GM10266 (cell line): ENCODE measurements at regions not wholly inside any gene's neighbourhood (a gene's known extent, or its start where the extent isn't known, plus 50 kb on each side); places are given as distances from the start of the nearest gene placed in this dataset.
"Not testable (repeated sequence)": the region's sequence is repeated elsewhere in the genome, so short reads cannot be mapped to it uniquely, and the experiment has no call there.

Experiments
- DNase-seq: peaks from one replicate; pipeline ENCODE4 v3.0.0; 2012; ENCODE audit errors: extremely low spot score
- CTCF ChIP-seq: IDR thresholded peaks from 2 replicates; pipeline ENCODE4 v1.5.1; 2012; ENCODE audit warnings: mild to moderate bottlenecking, low read depth; ENCODE audit not compliant: control insufficient read depth, insufficient read depth; ENCODE audit errors: missing control alignments

GRCh38 chr20:30524761-30525160 lies 732.7 kb upstream of the DEFB115 start:
- DNase-seq = not testable (repeated sequence)

GRCh38 chr20:30533653-30534052 lies 723.8 kb upstream of the DEFB115 start:
- not testable (repeated sequence) for DNase-seq

GRCh38 chr20:30537459-30537858 lies 720.0 kb upstream of the DEFB115 start:
- DNase-seq = not testable (repeated sequence)

- DNase-seq = not testable (repeated sequence)
Measured at GRCh38 chr20:30540330-30541069, 717.0 kb upstream of the DEFB115 start.

- DNase-seq = not testable (repeated sequence)
Measured at GRCh38 chr20:30551236-30551635, 706.2 kb upstream of the DEFB115 start.

- not testable (repeated sequence) for DNase-seq
Measured at GRCh38 chr20:30556797-30557196, 700.7 kb upstream of the DEFB115 start.

- DNase-seq = not testable (repeated sequence)
Measured at GRCh38 chr20:30565086-30565485, 692.4 kb upstream of the DEFB115 start.

GRCh38 chr20:30569867-30570266 lies 687.6 kb upstream of the DEFB115 start:
- DNase-seq = not testable (repeated sequence)

- DNase-seq = not testable (repeated sequence)
Measured at GRCh38 chr20:30570622-30571021, 686.8 kb upstream of the DEFB115 start.

- not testable (repeated sequence) for DNase-seq
Measured at GRCh38 chr20:30574337-30574736, 683.1 kb upstream of the DEFB115 start.

- DNase-seq = not testable (repeated sequence)
Measured at GRCh38 chr20:30579069-30579468, 678.4 kb upstream of the DEFB115 start.

- not testable (repeated sequence) for DNase-seq
Measured at GRCh38 chr20:30579824-30580438, 677.5 kb upstream of the DEFB115 start.

- not testable (repeated sequence) for DNase-seq
Measured at GRCh38 chr20:30581839-30582238, 675.6 kb upstream of the DEFB115 start.

- not testable (repeated sequence) for DNase-seq
Measured at GRCh38 chr20:30584403-30584802, 673.1 kb upstream of the DEFB115 start.

GRCh38 chr20:30585244-30585796 lies 672.1 kb upstream of the DEFB115 start:
- DNase-seq = not testable (repeated sequence)

- DNase-seq = not testable (repeated sequence)
Measured at GRCh38 chr20:30586178-30586577, 671.3 kb upstream of the DEFB115 start.

GRCh38 chr20:30593572-30593971 lies 663.9 kb upstream of the DEFB115 start:
- TF ChIP-seq CTCF = no peak
- no peak for DNase-seq
